ENCODE measurements at regions not wholly inside any gene's neighbourhood (a gene's known extent, or its start where the extent isn't known, plus 50 kb on each side); places are given as distances from the start of the nearest gene placed in this dataset.

- no peak for TF ChIP-seq CTCF (conservative IDR thresholded peaks at IDR 0.05; ENCODE audit: low read depth, low read length)
- DNase-seq (ENCODE audit: low read depth), result no peak
- H3K4me3 ChIP-seq (ENCODE audit: low read depth, low read length), result no peak overlapping the region
These were observed 598.8 kb downstream of the UTRN start for GRCh38 chr6:144883915-144884314.

- no peak for DNase-seq (ENCODE audit: low read depth)
- no peak overlapping the region for H3K4me3 ChIP-seq (ENCODE audit: low read depth, low read length)
- TF ChIP-seq CTCF (conservative IDR thresholded peaks at IDR 0.05; ENCODE audit: low read depth, low read length), result no peak
These were observed 600.7 kb downstream of the UTRN start for GRCh38 chr6:144885817-144886216.

- DNase-seq (ENCODE audit: low read depth), result no peak
- TF ChIP-seq CTCF (conservative IDR thresholded peaks at IDR 0.05; ENCODE audit: low read depth, low read length), result no peak
- H3K4me3 ChIP-seq (ENCODE audit: low read depth, low read length), result no peak overlapping the region
These were observed 601.5 kb downstream of the UTRN start for GRCh38 chr6:144886682-144887081.

- no peak overlapping the region for H3K4me3 ChIP-seq (ENCODE audit: low read depth, low read length)
- no peak for DNase-seq (ENCODE audit: low read depth)
- no peak for TF ChIP-seq CTCF (conservative IDR thresholded peaks at IDR 0.05; ENCODE audit: low read depth, low read length)
These were observed 603.5 kb downstream of the UTRN start for GRCh38 chr6:144888621-144889020.

GRCh38 chr6:144893680-144894151 lies 608.6 kb downstream of the UTRN start:
- TF ChIP-seq CTCF (conservative IDR thresholded peaks at IDR 0.05; ENCODE audit: low read depth, low read length), result no peak
- H3K4me3 ChIP-seq (ENCODE audit: low read depth, low read length), result no peak overlapping the region
- DNase-seq (ENCODE audit: low read depth), result no peak

GRCh38 chr6:144894240-144894639 lies 609.1 kb downstream of the UTRN start:
- DNase-seq (ENCODE audit: low read depth), result no peak
- H3K4me3 ChIP-seq (ENCODE audit: low read depth, low read length), result no peak overlapping the region
- no peak for TF ChIP-seq CTCF (conservative IDR thresholded peaks at IDR 0.05; ENCODE audit: low read depth, low read length)

All from choroid plexus epithelial cell (primary cell).